Activated CD4-positive, alpha-beta T cell treated with anti-CD3 and anti-CD28 coated beads, Interleukin-10, Interleukin-2, amounts not matched to agents 100 ng/mL and 50 ng/mL, durations not matched to agents 16 hours and 8 hours (primary cell): ENCODE measurements at regions not wholly inside any gene's neighbourhood (a gene's known extent, or its start where the extent isn't known, plus 50 kb on each side); places are given as distances from the start of the nearest gene placed in this dataset.
"Not testable (repeated sequence)": the region's sequence is repeated elsewhere in the genome, so short reads cannot be mapped to it uniquely, and the experiment has no call there.

Experiments
- DNase-seq: peaks from one replicate; pipeline ENCODE4 v3.0.0-alpha.2; 2020

GRCh38 chr1:187641463-187641862, 812.7 kb downstream of the PLA2G4A start:
- no peak for DNase-seq

- no peak for DNase-seq
These were observed 813.2 kb downstream of the PLA2G4A start for GRCh38 chr1:187641907-187642306.

GRCh38 chr1:187645651-187646050, 816.9 kb downstream of the PLA2G4A start:
- no peak for DNase-seq

GRCh38 chr1:187646536-187647107, 817.9 kb downstream of the PLA2G4A start:
- no peak for DNase-seq

GRCh38 chr1:187648091-187648490, 819.3 kb downstream of the PLA2G4A start:
- no peak for DNase-seq

- no peak for DNase-seq
These were observed 825.9 kb downstream of the PLA2G4A start for GRCh38 chr1:187654635-187655034.

- DNase-seq = no peak
These were observed 826.4 kb downstream of the PLA2G4A start for GRCh38 chr1:187655104-187655503.

GRCh38 chr1:187665483-187665882, 836.7 kb downstream of the PLA2G4A start:
- no peak for DNase-seq

GRCh38 chr1:187680823-187681222, 852.1 kb downstream of the PLA2G4A start:
- no peak for DNase-seq

GRCh38 chr1:187682112-187682511, 853.4 kb downstream of the PLA2G4A start:
- no peak for DNase-seq

GRCh38 chr1:187685333-187685732, 856.6 kb downstream of the PLA2G4A start:
- no peak for DNase-seq

GRCh38 chr1:187689129-187689528, 860.4 kb downstream of the PLA2G4A start:
- DNase-seq = no peak

GRCh38 chr1:187691439-187691838, 862.7 kb downstream of the PLA2G4A start:
- DNase-seq = no peak

GRCh38 chr1:187692799-187693198, 864.0 kb downstream of the PLA2G4A start:
- no peak for DNase-seq

- DNase-seq = no peak
These were observed 867.3 kb downstream of the PLA2G4A start for GRCh38 chr1:187696073-187696472.

- not testable (repeated sequence) for DNase-seq
These were observed 874.7 kb downstream of the PLA2G4A start for GRCh38 chr1:187703138-187704130.

- no peak for DNase-seq
These were observed 885.7 kb downstream of the PLA2G4A start for GRCh38 chr1:187714470-187714869.

GRCh38 chr1:187715483-187715882, 886.7 kb downstream of the PLA2G4A start:
- DNase-seq = no peak

GRCh38 chr1:187716160-187716559, 887.4 kb downstream of the PLA2G4A start:
- no peak for DNase-seq

GRCh38 chr1:187718527-187718926, 889.8 kb downstream of the PLA2G4A start:
- DNase-seq = no peak

- DNase-seq = no peak
These were observed 892.5 kb downstream of the PLA2G4A start for GRCh38 chr1:187721216-187721615.

GRCh38 chr1:187725216-187725615, 896.5 kb downstream of the PLA2G4A start:
- DNase-seq = no peak

- DNase-seq = no peak
These were observed 904.5 kb downstream of the PLA2G4A start for GRCh38 chr1:187733232-187733631.

GRCh38 chr1:187734427-187734826, 905.7 kb downstream of the PLA2G4A start:
- no peak for DNase-seq
